ENCODE measurements at regions not wholly inside any gene's neighbourhood (a gene's known extent, or its start where the extent isn't known, plus 50 kb on each side); places are given as distances from the start of the nearest gene placed in this dataset.

DNA sequence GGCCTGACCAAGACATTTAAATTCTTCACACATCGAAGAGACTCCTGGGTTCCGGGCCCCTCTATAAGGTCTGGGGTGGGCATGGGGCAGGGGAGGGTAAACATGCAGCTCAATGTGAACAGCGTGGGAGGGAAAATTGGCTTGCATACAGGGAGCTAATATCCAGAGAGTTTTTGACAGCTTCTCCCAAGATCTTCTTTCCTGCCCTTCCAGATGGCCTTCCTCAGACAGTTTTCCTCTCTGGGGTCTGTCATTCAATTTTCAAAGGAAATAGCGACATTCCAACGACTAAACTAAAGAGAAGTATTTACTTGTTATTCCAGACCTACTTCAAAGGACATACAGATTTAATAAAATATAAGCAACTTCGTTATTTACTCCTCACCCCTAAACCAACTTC is 1030.6 kb downstream of the MCTP2 start:
- no peak for TF ChIP-seq CSDC2 (CRISPR knock-in tag; IDR thresholded peaks at IDR 0.05)
- TF ChIP-seq, protein P1, sequence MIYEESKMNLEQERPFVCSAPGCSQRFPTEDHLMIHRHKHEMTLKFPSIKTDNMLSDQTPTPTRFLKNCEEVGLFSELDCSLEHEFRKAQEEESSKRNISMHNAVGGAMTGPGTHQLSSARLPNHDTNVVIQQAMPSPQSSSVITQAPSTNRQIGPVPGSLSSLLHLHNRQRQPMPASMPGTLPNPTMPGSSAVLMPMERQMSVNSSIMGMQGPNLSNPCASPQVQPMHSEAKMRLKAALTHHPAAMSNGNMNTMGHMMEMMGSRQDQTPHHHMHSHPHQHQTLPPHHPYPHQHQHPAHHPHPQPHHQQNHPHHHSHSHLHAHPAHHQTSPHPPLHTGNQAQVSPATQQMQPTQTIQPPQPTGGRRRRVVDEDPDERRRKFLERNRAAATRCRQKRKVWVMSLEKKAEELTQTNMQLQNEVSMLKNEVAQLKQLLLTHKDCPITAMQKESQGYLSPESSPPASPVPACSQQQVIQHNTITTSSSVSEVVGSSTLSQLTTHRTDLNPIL (CRISPR knock-in tag; IDR thresholded peaks at IDR 0.05; ENCODE audit: low read depth), result no peak
- no peak for TF ChIP-seq SNAI2 (CRISPR knock-in tag; IDR thresholded peaks at IDR 0.05)
- TF ChIP-seq, protein P2, sequence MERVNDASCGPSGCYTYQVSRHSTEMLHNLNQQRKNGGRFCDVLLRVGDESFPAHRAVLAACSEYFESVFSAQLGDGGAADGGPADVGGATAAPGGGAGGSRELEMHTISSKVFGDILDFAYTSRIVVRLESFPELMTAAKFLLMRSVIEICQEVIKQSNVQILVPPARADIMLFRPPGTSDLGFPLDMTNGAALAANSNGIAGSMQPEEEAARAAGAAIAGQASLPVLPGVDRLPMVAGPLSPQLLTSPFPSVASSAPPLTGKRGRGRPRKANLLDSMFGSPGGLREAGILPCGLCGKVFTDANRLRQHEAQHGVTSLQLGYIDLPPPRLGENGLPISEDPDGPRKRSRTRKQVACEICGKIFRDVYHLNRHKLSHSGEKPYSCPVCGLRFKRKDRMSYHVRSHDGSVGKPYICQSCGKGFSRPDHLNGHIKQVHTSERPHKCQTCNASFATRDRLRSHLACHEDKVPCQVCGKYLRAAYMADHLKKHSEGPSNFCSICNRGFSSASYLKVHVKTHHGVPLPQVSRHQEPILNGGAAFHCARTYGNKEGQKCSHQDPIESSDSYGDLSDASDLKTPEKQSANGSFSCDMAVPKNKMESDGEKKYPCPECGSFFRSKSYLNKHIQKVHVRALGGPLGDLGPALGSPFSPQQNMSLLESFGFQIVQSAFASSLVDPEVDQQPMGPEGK (CRISPR knock-in tag; IDR thresholded peaks at IDR 0.05; ENCODE audit: borderline replicate concordance), result no peak
- no peak for TF ChIP-seq ARNTL (CRISPR knock-in tag; IDR thresholded peaks at IDR 0.05; ENCODE audit: borderline replicate concordance, low read depth)
- TF ChIP-seq OSR1 (CRISPR knock-in tag; IDR thresholded peaks at IDR 0.05), result no peak
- no peak for TF ChIP-seq ZNF70 (CRISPR knock-in tag; IDR thresholded peaks at IDR 0.05)
- TF ChIP-seq ZC3H10 (CRISPR knock-in tag; IDR thresholded peaks at IDR 0.05), result no peak
- TF ChIP-seq GLIS3 (CRISPR knock-in tag; IDR thresholded peaks at IDR 0.05), result no peak
- no peak for TF ChIP-seq RARB (CRISPR knock-in tag; IDR thresholded peaks at IDR 0.05)
- ATAC-seq, result no peak

DNA sequence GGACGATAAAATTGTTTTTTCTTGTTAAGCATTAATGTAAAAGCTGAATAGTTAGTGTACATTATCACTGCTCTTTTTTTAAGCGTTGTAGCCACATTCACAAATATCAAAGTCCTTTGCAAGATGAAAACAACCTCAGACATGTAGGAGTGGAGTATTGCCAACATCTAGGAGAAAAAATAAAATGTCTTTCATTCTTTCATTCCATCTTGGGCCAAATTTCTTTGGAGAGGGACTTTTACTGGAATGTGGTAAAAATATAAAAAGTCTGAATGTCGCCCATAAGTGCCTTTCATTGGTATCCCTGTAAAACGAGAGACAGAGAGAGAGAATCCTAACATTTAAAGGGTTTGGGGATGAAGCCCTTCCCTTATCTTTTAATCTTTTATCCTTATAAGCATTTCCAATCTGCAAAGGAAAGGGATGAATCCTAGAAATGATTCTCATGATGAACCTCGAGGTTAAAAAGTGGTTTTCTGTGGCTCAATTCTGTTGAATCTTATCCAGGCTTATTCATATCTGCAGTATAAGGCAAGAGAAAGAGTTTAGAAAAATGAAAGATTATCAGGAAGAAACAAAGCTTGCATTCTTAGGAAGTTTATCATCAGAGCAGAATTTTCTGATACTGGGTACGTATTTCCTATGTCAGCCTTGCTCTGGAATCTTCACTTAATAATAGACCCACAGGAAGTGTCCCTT is 1031.7 kb downstream of the MCTP2 start:
- ATAC-seq, result no peak
- TF ChIP-seq, protein P3, sequence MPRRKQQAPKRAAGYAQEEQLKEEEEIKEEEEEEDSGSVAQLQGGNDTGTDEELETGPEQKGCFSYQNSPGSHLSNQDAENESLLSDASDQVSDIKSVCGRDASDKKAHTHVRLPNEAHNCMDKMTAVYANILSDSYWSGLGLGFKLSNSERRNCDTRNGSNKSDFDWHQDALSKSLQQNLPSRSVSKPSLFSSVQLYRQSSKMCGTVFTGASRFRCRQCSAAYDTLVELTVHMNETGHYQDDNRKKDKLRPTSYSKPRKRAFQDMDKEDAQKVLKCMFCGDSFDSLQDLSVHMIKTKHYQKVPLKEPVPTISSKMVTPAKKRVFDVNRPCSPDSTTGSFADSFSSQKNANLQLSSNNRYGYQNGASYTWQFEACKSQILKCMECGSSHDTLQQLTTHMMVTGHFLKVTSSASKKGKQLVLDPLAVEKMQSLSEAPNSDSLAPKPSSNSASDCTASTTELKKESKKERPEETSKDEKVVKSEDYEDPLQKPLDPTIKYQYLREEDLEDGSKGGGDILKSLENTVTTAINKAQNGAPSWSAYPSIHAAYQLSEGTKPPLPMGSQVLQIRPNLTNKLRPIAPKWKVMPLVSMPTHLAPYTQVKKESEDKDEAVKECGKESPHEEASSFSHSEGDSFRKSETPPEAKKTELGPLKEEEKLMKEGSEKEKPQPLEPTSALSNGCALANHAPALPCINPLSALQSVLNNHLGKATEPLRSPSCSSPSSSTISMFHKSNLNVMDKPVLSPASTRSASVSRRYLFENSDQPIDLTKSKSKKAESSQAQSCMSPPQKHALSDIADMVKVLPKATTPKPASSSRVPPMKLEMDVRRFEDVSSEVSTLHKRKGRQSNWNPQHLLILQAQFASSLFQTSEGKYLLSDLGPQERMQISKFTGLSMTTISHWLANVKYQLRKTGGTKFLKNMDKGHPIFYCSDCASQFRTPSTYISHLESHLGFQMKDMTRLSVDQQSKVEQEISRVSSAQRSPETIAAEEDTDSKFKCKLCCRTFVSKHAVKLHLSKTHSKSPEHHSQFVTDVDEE (CRISPR knock-in tag; IDR thresholded peaks at IDR 0.05), result no peak
- no peak for TF ChIP-seq RARB (CRISPR knock-in tag; IDR thresholded peaks at IDR 0.05)
- no peak for TF ChIP-seq CSDC2 (CRISPR knock-in tag; IDR thresholded peaks at IDR 0.05)
- TF ChIP-seq, protein P4, sequence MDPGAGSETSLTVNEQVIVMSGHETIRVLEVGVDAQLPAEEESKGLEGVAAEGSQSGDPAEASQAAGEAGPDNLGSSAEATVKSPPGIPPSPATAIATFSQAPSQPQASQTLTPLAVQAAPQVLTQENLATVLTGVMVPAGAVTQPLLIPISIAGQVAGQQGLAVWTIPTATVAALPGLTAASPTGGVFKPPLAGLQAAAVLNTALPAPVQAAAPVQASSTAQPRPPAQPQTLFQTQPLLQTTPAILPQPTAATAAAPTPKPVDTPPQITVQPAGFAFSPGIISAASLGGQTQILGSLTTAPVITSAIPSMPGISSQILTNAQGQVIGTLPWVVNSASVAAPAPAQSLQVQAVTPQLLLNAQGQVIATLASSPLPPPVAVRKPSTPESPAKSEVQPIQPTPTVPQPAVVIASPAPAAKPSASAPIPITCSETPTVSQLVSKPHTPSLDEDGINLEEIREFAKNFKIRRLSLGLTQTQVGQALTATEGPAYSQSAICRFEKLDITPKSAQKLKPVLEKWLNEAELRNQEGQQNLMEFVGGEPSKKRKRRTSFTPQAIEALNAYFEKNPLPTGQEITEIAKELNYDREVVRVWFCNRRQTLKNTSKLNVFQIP (CRISPR knock-in tag; IDR thresholded peaks at IDR 0.05; ENCODE audit: borderline replicate concordance, low read depth), result no peak
- no peak for TF ChIP-seq OSR1 (CRISPR knock-in tag; IDR thresholded peaks at IDR 0.05)
- no peak for TF ChIP-seq ZNF8 (CRISPR knock-in tag; IDR thresholded peaks at IDR 0.05)
- TF ChIP-seq BACH2 (CRISPR knock-in tag; IDR thresholded peaks at IDR 0.05; ENCODE audit: borderline replicate concordance), result no peak
- TF ChIP-seq, protein P1 (CRISPR knock-in tag; IDR thresholded peaks at IDR 0.05; ENCODE audit: low read depth), result no peak
- TF ChIP-seq PPARA (CRISPR knock-in tag; IDR thresholded peaks at IDR 0.05; ENCODE audit: borderline replicate concordance), result no peak
- TF ChIP-seq GLIS3 (CRISPR knock-in tag; IDR thresholded peaks at IDR 0.05), result no peak
- no peak for TF ChIP-seq TOX (CRISPR knock-in tag; IDR thresholded peaks at IDR 0.05; ENCODE audit: borderline replicate concordance)
- TF ChIP-seq ISL1 (CRISPR knock-in tag; IDR thresholded peaks at IDR 0.05), result no peak
- TF ChIP-seq, protein P5, sequence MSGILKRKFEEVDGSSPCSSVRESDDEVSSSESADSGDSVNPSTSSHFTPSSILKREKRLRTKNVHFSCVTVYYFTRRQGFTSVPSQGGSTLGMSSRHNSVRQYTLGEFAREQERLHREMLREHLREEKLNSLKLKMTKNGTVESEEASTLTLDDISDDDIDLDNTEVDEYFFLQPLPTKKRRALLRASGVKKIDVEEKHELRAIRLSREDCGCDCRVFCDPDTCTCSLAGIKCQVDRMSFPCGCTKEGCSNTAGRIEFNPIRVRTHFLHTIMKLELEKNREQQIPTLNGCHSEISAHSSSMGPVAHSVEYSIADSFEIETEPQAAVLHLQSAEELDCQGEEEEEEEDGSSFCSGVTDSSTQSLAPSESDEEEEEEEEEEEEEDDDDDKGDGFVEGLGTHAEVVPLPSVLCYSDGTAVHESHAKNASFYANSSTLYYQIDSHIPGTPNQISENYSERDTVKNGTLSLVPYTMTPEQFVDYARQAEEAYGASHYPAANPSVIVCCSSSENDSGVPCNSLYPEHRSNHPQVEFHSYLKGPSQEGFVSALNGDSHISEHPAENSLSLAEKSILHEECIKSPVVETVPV (CRISPR knock-in tag; IDR thresholded peaks at IDR 0.05), result no peak
- no peak for TF ChIP-seq ARNTL (CRISPR knock-in tag; IDR thresholded peaks at IDR 0.05; ENCODE audit: borderline replicate concordance, low read depth)

DNA sequence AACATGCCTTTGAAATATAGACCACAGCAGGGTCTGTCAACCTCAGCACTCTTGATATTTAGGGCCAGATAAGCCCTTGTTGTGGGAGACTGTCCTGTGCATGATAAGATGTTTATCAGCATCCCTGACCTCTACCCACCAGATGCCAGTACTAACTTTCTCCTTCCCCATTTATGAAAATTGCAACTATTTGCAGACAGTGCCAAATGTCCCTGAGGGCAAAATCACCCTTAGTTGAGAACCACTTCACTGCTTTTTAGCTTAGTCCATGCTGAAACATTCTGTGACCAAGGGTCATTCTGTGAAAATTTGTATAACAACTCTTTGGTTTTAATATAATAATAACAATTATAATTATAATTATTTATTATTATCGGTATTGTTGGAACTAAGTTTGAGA is 1032.4 kb downstream of the MCTP2 start:
- no peak for TF ChIP-seq ZFP3 (CRISPR knock-in tag; IDR thresholded peaks at IDR 0.05)
- no peak for TF ChIP-seq RARB (CRISPR knock-in tag; IDR thresholded peaks at IDR 0.05)
- TF ChIP-seq PPARA (CRISPR knock-in tag; IDR thresholded peaks at IDR 0.05; ENCODE audit: borderline replicate concordance), result no peak
- TF ChIP-seq ZNF565 (CRISPR knock-in tag; conservative IDR thresholded peaks at IDR 0.05; ENCODE audit: low read depth), result no peak
- TF ChIP-seq GLIS3 (CRISPR knock-in tag; IDR thresholded peaks at IDR 0.05), result no peak
- TF ChIP-seq, protein P1 (CRISPR knock-in tag; IDR thresholded peaks at IDR 0.05; ENCODE audit: low read depth), result no peak
- no peak for TF ChIP-seq CSDC2 (CRISPR knock-in tag; IDR thresholded peaks at IDR 0.05)
- TF ChIP-seq ESRRG (CRISPR knock-in tag; IDR thresholded peaks at IDR 0.05), result no peak
- TF ChIP-seq, protein P2 (CRISPR knock-in tag; IDR thresholded peaks at IDR 0.05; ENCODE audit: borderline replicate concordance), result no peak

More for the DNA sequence above, 1032.4 kb downstream of the MCTP2 start:
- no peak for ATAC-seq

Data from SK-N-SH treated with all-trans-retinoic acid at 6 μM for 48 hours (cell line).